HCT116 (cell line): ENCODE measurements at regions not wholly inside any gene's neighbourhood (a gene's known extent, or its start where the extent isn't known, plus 50 kb on each side); places are given as distances from the start of the nearest gene placed in this dataset.

ENCODE experiments used
- ATAC-seq: fragments of 200-7000 bp; cut with Tn5 transposase; 2 replicates; pipeline ENCODE4 v1.9.1; 2020; ENCODE audit warnings: mild to moderate bottlenecking, moderate library complexity
- BruUV-seq: library from RNA; stranded (reverse); fragments of 400-500 nt; replicated peaks from 2 replicates; lab custom pipeline; 2021; lab: Mats Ljungman, UMichigan
- CTCF ChIA-PET: fragments of 300-600 bp; sonication (Branson Sonifier 250); formaldehyde crosslinking; loops from one replicate; lab custom pipeline; 2021; ENCODE audit warnings: antibody characterized with exemption; lab: Charles Lee
- POLR2A ChIA-PET: fragments of 300-600, 350-600 bp; sonication (Branson Sonifier 250); formaldehyde crosslinking; loops from one replicate; lab custom pipeline; 2021; ENCODE audit warnings: antibody characterized with exemption; lab: Charles Lee
- RAD21 ChIA-PET, 2 experiments: fragments of 300-600 bp; sonication (Branson Sonifier 250); formaldehyde crosslinking; loops; one replicate each; lab custom pipeline; 2023; ENCODE audit warnings: low total read pairs in 2 of 2; ENCODE audit not compliant: uncharacterized antibody in 2 of 2, unreplicated experiment in 2 of 2, low non-redundant PET in 1 of 2; lab: Charles Lee
- DNase-seq: peaks from one replicate; pipeline ENCODE4 v3.0.0-alpha.2; 2010; ENCODE audit warnings: low read depth, low spot score
- H2AFZ ChIP-seq: fragments of 200-600 bp; shearing (Covaris generic), sonication (generic); 2 replicates; pipeline ENCODE4 v1.6.1; 2017; ENCODE audit warnings: low read depth, mixed run types, mixed read lengths, antibody characterized with exemption, low read length; ENCODE audit not compliant: poor library complexity, severe bottlenecking
- H3K27ac ChIP-seq: 2 replicates; pipeline ENCODE4 v1.5.1; 2012; ENCODE audit warnings: low read depth, low read length
- H3K27me3 ChIP-seq: fragments of 200-600 bp; sonication (generic); 2 replicates; pipeline ENCODE4 v1.6.1; 2016; ENCODE audit warnings: mixed run types, low read length, mixed read lengths; ENCODE audit not compliant: insufficient read depth
- H3K36me3 ChIP-seq, 2 experiments: fragments of 200-500 bp in 1 of 2; fragments of 200-600 bp in 1 of 2; sonication (Bioruptor generic) in 1 of 2; sonication (generic) in 1 of 2; 2 replicates each; pipeline versions ENCODE4 v1.5.1 to v1.6.1; 2014 to 2016; ENCODE audit warnings: low read length in 2 of 2, inconsistent platforms in 1 of 2, mixed read lengths in 1 of 2, mixed run types in 1 of 2; ENCODE audit not compliant: insufficient read depth in 2 of 2, control insufficient read depth in 1 of 2
- H3K4me1 ChIP-seq, 2 experiments: fragments of 200-600 bp in 1 of 2; sonication (generic) in 1 of 2; 2 replicates each; pipeline versions ENCODE4 v1.5.1 to v1.6.1; 2012 to 2017; ENCODE audit warnings: low read length in 2 of 2, inconsistent platforms in 1 of 2, mild to moderate bottlenecking in 1 of 2, mixed read lengths in 1 of 2, mixed run types in 1 of 2, moderate library complexity in 1 of 2; ENCODE audit not compliant: insufficient read depth in 2 of 2, control insufficient read depth in 1 of 2
- H3K4me2 ChIP-seq: fragments of 200-600 bp; sonication (generic); 2 replicates; pipeline ENCODE4 v1.6.1; 2017; ENCODE audit warnings: mixed run types, low read length, mixed read lengths
- H3K4me3 ChIP-seq, 2 experiments: fragments of 200-600 bp in 1 of 2; sonication (generic) in 1 of 2; replicated peaks in 1 of 2; 2 replicates each; pipeline ENCODE4 v1.5.1; 2011 to 2016; ENCODE audit warnings: low read length in 2 of 2, control low read depth in 1 of 2, low read depth in 1 of 2, mild to moderate bottlenecking in 1 of 2, mixed read lengths in 1 of 2, mixed run types in 1 of 2
- H3K79me2 ChIP-seq: fragments of 200-600 bp; sonication (generic); 2 replicates; pipeline ENCODE4 v1.6.1; 2017; ENCODE audit warnings: mild to moderate bottlenecking, mixed run types, low read length, moderate library complexity, mixed read lengths; ENCODE audit not compliant: insufficient read depth
- H3K9ac ChIP-seq: fragments of 200-600 bp; sonication (generic); 2 replicates; pipeline ENCODE4 v1.6.1; 2016; ENCODE audit warnings: low read length, mixed read lengths
- H3K9me2 ChIP-seq: fragments of 200-600 bp; sonication (generic), shearing (Covaris generic); 2 replicates; pipeline ENCODE4 v1.6.1; 2017; ENCODE audit warnings: mixed run types, mild to moderate bottlenecking, moderate library complexity; ENCODE audit not compliant: insufficient read depth
- H3K9me3 ChIP-seq, 2 experiments: fragments of 200-500 bp in 1 of 2; fragments of 200-600 bp in 1 of 2; sonication (Bioruptor generic) in 1 of 2; sonication (generic) in 1 of 2; 2 replicates each; pipeline ENCODE4 v1.6.1; 2014 to 2017; ENCODE audit warnings: low read length in 2 of 2, mixed read lengths in 2 of 2, inconsistent platforms in 1 of 2, low read depth in 1 of 2, mild to moderate bottlenecking in 1 of 2, mixed run types in 1 of 2, moderate library complexity in 1 of 2; ENCODE audit not compliant: control insufficient read depth in 1 of 2, insufficient read depth in 1 of 2
- H4K20me1 ChIP-seq: fragments of 200-600 bp; sonication (generic), shearing (Covaris generic); 2 replicates; pipeline ENCODE4 v1.6.1; 2017; ENCODE audit warnings: mixed run types, mild to moderate bottlenecking, moderate library complexity; ENCODE audit not compliant: insufficient read depth
- CEBPB ChIP-seq: IDR thresholded peaks from 2 replicates; pipeline ENCODE4 v1.6.1; 2012; ENCODE audit warnings: low read depth
- CTCF ChIP-seq, 3 experiments: fragments of 200-600 bp in 1 of 3; sonication (generic) in 1 of 3; IDR thresholded peaks in 2 of 3; conservative IDR thresholded peaks in 1 of 3; 2 replicates each; pipeline ENCODE4 v1.5.1; 2012 to 2017; ENCODE audit warnings: low read depth in 2 of 3, low read length in 2 of 3, antibody characterized with exemption in 1 of 3, borderline replicate concordance in 1 of 3, control low read depth in 1 of 3, mild to moderate bottlenecking in 1 of 3, mixed read lengths in 1 of 3, mixed run types in 1 of 3, moderate library complexity in 1 of 3; ENCODE audit not compliant: insufficient read depth in 1 of 3
- EGR1 ChIP-seq: IDR thresholded peaks from 2 replicates; pipeline ENCODE4 v1.6.1; 2012; ENCODE audit warnings: low read depth
- ELF1 ChIP-seq: IDR thresholded peaks from 2 replicates; pipeline ENCODE4 v1.6.1; 2012; ENCODE audit warnings: low read depth, borderline replicate concordance
- FOSL1 ChIP-seq: IDR thresholded peaks from 2 replicates; pipeline ENCODE4 v1.6.1; 2012; ENCODE audit warnings: low read depth
- POLR2A ChIP-seq: IDR thresholded peaks from 2 replicates; pipeline ENCODE4 v1.7.0; 2011; ENCODE audit warnings: borderline replicate concordance; ENCODE audit not compliant: insufficient read depth, insufficient read length; ENCODE audit errors: extremely low read depth
- REST ChIP-seq: IDR thresholded peaks from 2 replicates; pipeline ENCODE4 v1.6.1; 2012; ENCODE audit warnings: low read depth
- SIN3A ChIP-seq: IDR thresholded peaks from 2 replicates; pipeline ENCODE4 v1.6.1; 2012; ENCODE audit warnings: low read depth
- SP1 ChIP-seq: IDR thresholded peaks from 2 replicates; pipeline ENCODE4 v1.6.1; 2012; ENCODE audit warnings: low read depth
- SRF ChIP-seq: IDR thresholded peaks from 2 replicates; pipeline ENCODE4 v1.6.1; 2012; ENCODE audit warnings: low read depth
- TCF7L2 ChIP-seq: IDR thresholded peaks from 2 replicates; pipeline ENCODE4 v1.7.0; 2011; ENCODE audit warnings: borderline replicate concordance, inconsistent platforms; ENCODE audit not compliant: insufficient read depth, insufficient read length; ENCODE audit errors: extremely low read depth
- YY1 ChIP-seq: IDR thresholded peaks from 2 replicates; pipeline ENCODE4 v1.6.1; 2011; ENCODE audit warnings: low read length, low read depth, moderate library complexity, mild to moderate bottlenecking; ENCODE audit not compliant: insufficient replicate concordance; ENCODE audit errors: extremely low read depth
- ZBTB33 ChIP-seq: IDR thresholded peaks from 2 replicates; pipeline ENCODE4 v1.6.1; 2011; ENCODE audit warnings: mild to moderate bottlenecking, low read length, moderate library complexity; ENCODE audit not compliant: insufficient replicate concordance; ENCODE audit errors: extremely low read depth
- ZFX ChIP-seq: fragments of 450-650 bp; IDR thresholded peaks from 2 replicates; pipeline ENCODE4 v1.6.1; 2017
- ZNF274 ChIP-seq: fragments of 200-500 bp; sonication (Bioruptor generic); IDR thresholded peaks from 2 replicates; pipeline ENCODE4 v1.6.1; 2014; ENCODE audit warnings: mild to moderate bottlenecking, low read depth, low read length, inconsistent platforms
- intact Hi-C: fragments of 100-400 bp; cut with micrococcal nuclease; formaldehyde crosslinking; loops from 2 replicates; pipeline ENCODE4 v1.10.0; 2022

- Histone ChIP-seq H3K27me3 (no peaks in the 10 kb centered on the region), H3K9me3 (peaks cover 9 to 10% of the 10 kb centered on the region in 2 experiments; a peak in 2 of 4 replicates), H3K9me2 (no peaks in the 10 kb centered on the region), H3K4me3 (no peak overlapping the region), H3K9ac (no peak overlapping the region), H3K4me2 (no peak overlapping the region), H3K79me2 (no peaks in the 10 kb centered on the region), H3K4me1 (no peaks in the 10 kb centered on the region), H3K36me3 (no peaks in the 10 kb centered on the region), H3K27ac (no peak overlapping the region), H2AFZ (no peak overlapping the region), H4K20me1 (no peaks in the 10 kb centered on the region)
- DNase-seq (no peak), ATAC-seq (no peak)
- ChIA-PET CTCF (no interaction called here), RAD21 (no interaction called here), POLR2A (no interaction called here)
- BruUV-seq, result no TSS peak
- intact Hi-C loops, result no loop called here
- TF ChIP-seq YY1 (no peak), FOSL1 (no peak), SRF (no peak), ELF1 (no peak), TCF7L2 (no peak), ZBTB33 (no peak), REST (no peak), ZFX (no peak), EGR1 (no peak), CEBPB (no peak), CTCF (IDR thresholded peaks at IDR 0.05 in 2 of 3, conservative IDR thresholded peaks at IDR 0.05 in 1 of 3; ENCODE audit: borderline replicate concordance in 1 of 3, insufficient read depth in 1 of 3, low read depth in 2 of 3, low read length in 2 of 3) (no peak), SIN3A (no peak), POLR2A (no peak), ZNF274 (no peak), SP1 (no peak)
Observed at GRCh38 chr3:34444137-34444536, 645.7 kb downstream of the PDCD6IP start.
